HG03565 (cell line): ENCODE measurements at regions not wholly inside any gene's neighbourhood (a gene's known extent, or its start where the extent isn't known, plus 50 kb on each side); places are given as distances from the start of the nearest gene placed in this dataset.

Experiments
- ATAC-seq: cut with Tn5 transposase; IDR thresholded peaks from one replicate; pipeline ENCODE4 v1.9.1; 2021; ENCODE audit warnings: mild to moderate bottlenecking, moderate library complexity; ENCODE audit not compliant: unreplicated experiment

DNA sequence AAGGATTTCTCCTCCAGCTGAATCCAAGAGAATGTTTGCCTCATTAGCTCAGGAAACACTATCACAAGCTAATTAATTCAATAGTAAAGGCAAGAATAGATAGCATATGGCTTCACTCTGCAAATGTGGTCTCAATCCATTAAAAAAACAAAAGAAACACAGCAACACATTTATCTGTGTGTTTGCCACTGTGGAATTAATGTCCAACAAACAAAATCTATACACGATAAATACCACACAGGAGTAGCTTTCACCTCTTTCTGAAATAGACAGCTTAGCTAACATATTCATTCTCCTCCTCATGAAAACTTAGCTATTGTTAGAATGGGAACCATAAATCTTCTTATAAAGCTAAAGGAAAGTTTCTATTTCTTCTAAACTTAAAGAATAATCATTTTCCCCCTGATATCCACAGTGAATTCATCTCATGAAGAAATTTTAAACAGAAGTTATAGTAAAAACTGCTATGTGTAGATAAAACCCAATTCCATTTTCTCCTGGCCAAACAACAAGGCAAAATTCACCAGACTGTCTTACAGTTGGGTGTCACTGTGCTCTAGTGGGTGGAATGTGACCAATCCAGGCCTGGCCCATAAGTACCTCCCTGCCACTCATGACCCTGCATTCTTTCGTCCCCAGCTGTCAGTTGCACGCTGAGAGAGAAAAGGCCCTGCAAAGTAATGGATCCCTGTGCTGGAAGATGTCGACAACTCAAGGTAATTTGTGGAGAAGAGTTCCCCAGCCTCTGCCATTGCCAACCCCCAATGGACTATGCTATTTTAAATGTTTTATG lies 92.9 kb upstream of the NRSN1 start:
- ATAC-seq: no peak

DNA sequence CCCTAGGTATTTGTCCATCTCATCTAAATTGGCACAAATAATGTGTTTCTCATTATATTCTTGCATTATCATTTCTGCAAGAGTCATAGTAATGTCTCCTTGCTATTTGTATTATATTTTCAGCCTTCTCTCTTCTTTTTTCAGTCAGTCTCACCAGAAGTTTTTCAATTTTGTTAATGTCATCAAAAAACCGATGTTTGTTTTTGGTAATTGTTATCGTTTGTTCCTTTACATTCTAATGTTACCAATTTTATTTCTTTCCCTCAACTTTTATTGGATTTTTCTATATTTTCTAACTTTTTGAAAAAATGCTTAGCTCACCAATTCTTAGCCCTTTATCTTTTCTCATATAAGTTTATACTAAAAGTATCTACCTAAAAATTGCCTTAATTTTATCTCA lies 82.2 kb upstream of the NRSN1 start:
- ATAC-seq: no peak

DNA sequence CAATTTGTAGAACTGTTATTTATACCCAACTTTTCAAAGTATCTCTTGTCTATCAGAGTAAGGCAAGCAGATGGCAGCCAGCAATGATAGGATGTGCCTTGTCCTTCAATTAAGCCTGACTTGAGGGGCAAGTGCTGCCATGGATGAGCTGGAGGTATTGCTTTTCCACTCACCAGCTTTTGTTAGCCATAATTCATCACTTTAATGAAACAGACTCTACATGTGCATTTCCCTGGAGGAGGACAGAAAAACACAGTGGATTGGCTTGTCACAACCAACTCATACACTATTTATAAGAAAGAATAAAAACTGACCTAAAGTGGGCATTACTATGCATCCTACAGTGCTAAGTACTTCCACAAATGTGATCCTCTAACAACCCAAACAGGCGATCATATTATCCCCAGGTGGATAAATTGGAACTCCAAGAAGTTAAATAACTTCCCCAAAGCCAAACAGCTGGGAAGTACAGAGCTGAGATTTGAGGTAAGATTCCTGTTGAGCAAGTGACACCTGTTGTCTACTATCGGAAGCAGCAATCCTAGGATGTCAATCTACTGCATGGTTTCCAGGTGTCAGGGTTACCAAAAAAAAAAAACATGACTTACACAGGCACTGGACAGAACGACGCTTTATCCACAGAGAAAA lies 73.9 kb upstream of the NRSN1 start:
- no peak for ATAC-seq

DNA sequence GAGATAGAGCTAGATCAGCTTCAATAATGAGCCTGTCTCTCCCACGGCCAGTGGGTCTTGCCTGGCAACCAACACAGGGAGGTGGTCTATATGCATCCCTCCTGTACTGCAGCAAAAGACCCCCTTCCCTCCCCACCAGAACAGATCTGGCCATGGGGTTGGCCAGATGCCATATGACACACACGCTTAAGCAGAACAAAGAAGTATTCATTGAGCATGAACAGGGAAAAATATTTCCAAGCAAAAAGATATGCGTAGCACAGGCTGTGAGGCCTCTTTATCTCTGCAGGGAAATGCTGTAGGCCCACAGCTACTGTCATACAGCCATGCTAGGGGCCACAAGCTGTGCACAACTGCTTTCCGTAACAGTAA lies 73.4 kb upstream of the NRSN1 start:
- ATAC-seq: no peak

DNA sequence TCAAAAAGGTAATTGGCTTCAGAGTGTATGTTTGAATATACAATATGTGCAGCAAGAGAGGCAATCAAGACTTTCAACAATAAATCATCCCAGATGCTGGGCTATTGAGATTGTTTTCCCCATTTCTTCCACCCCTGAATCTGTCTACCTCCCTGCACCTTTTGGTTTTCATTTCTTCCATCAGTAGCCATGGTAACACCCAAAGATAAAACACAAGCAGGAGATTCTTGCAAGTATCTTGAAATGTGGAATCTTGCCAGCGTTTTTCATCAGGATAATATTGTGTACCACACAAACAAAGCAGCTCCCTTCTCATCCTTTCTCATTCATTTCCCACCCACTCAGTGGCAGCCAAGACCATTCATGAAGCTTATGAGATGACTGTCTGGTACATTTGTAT lies 73.0 kb upstream of the NRSN1 start:
- no peak for ATAC-seq

DNA sequence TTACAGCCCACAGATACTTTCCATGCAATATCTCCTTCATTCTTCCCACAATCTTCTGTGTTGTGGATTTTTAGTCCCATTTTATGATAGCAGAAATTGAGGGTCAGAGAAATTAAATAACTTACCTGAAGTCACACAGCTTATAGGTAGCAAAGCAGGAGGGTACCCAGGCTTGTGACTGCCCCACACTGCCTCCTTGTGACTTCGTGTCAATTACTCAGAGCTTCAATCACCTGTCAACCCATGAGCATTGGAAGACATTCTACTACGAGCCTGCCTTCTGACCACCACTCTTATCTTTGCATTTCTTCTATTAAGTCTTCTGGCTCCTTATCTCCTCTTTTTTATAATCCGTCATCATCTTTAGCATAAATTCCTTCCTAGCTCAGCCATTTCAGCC lies 71.6 kb upstream of the NRSN1 start:
- no peak for ATAC-seq

DNA sequence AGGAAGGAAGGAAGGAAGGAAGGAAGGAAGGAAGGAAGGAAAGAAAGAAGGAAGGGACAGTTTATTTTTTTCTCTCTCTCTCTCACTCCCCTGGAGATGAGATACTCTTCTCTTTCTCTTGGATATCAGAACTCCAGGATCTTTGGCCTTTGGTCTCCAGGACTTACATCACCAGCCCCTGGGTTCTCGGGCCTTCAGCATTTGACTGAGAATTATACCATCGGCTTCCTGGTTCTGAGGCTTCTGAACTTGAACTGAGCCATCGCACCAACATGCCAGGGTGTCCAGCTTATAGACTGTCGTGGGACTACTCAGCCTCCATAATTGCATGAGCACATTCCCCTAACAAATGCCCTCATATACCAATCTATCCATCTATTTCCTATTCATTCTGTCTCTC lies 69.4 kb upstream of the NRSN1 start:
- ATAC-seq: no peak

DNA sequence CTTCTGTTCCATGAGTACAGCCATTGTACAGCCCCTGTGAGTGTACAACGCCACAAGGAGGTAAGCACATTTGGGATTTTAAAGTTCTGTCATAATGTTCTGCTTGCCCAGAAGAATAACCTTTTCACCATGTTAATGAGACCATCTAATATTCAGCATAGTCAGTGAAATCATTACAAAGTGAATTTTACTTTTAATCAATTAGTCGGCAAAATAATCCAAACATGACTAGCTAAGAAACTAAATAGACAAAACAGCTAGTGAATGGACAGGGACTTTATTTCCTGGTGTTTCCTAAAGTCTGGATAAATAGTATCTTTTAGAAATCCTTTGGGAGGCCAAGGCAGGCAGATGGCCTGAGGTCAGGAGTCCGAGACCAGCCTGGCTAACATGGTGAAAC lies 69.0 kb upstream of the NRSN1 start:
- ATAC-seq: no peak

DNA sequence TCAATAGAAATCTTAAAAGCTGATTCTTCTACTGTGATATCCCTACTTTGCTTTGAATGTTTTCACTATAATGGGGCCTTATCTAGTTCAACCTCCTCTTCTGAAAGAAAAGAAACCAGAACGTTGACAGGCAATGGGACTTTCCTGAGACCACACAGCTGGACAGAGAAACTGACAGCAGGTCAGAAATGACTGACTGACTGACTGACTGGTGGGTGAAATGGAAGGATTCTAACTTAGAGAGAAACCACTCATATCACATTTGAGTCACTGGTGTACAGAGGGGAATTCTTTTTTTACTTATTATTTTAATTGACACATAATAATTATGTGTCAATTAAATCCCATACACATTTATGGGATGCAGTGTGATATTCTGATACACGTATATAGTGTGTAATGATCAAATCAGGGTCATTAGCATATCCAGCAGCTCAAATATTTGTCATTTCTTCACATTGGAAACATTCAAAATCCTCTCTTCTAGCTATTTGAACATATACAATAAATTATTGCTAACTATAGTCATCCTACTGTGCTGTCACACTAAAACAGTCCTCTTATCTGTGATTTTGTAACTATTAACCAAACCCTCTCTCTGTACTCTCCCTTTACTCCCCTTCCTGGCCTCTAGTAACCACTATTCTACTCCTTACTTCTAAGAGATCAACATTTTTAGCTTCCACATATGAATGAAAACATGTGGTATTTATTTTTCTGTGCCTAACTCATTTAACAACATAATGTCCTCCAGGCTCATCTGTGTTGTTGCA lies 64.8 kb upstream of the NRSN1 start:
- peak; percentile 97 for ATAC-seq

DNA sequence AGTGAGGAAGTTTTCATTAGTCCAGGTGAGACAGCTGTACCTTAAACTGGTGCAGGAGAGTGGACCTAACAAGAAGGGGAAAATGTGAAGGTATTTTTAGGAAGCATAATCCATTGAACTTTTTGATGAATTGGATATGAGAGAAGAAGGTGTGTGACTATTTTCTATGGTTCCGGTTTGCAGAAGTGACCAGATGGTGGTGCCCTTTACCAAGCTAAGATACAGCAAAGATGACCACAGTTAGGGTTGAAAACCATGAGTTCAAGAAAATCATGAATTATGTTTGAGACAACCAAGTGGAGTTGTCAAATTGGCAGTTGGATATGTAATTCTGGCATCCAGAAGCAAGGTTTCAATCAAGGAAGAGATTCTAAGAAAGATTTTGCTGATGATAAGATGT lies 61.9 kb upstream of the NRSN1 start:
- ATAC-seq: no peak

DNA sequence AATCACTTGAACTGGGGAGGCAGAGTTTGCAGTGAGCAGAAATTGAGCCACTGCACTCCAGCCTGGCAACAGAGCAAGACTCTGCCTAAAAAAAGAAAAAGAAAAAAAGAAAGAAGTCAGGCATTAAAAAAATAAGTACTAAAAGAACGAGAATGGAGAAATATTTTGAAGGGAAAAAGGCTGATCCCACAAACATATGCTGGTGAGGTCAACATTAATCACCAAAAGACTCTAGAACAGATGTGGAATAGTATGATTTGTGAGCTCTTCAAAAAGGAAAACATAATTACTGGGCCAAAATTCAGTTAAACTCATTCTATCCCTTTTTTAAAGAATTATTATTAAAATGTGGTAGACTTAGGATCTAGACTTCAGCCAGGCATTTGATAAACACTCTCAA lies 61.2 kb upstream of the NRSN1 start:
- no peak for ATAC-seq

DNA sequence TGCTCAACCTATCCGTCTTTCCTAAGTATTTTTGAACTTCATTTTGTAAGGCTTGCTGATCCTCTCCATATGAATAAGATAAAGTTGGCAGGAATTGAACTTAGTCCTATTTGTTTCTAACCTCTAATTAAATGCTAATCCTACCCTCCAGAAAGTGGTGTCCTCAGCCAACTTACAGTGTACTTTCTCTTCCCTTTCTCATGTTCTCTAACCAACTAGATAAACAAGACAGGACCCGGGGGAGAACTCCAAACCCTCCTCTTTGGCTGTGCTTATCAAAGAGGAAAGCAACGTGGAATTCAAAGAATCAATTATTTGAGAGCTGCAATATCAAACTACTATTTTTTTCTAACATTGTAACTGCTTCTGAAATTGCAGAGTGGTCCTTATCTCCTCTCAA lies 56.5 kb upstream of the NRSN1 start:
- ATAC-seq: no peak

DNA sequence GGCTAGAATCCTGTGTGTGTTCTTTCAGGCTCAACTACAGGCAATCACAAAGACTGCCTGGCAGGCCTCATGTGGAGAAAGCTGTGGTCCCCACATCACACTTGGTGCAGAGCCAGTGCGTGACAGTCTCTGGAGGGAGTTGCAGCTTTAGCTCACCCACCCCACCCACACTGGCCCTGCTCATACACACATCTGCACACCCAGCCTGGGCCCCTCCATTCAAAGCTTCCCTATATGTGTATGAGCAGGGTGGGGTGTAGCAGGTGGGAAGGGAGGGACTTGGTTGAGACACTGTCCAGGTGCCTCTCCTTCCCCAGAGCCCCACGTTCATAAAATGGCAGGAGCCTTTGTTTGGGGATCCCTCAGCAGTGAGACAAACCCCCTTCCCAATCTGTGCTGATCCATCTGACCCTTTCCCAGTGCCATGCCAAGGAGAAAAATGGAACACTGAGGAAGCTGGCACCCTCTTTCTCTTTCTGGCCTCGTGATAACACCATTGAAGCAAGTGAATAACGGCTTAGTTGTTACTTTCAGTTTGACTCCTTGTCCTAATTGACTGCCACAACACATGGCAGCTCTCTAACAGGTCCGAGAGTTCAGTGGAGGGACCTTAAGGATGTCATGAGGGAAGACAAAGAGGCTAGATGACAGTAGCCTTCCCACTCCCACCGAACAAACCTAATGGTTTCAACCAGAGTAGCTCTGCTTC lies 53.8 kb upstream of the NRSN1 start:
- no peak for ATAC-seq

DNA sequence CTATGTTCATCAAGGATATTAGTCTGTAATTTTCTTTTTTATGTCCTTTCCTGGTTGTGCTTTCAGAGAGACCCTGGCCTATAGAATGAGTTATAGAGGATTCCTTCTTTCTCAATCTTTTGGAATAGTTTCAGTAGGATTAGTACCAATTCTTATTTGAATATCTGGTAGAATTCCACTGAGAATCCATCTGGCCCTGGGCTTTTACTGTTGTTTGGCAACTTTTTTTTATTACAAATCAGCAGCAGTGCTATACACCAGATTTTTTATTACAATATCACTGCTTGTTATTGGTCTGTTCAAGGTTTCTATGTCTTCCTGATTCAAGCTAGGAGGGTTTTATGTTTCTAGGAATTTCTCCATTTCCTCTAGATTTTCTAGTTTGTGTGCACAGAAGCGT lies 50.0 kb upstream of the NRSN1 start:
- ATAC-seq: no peak
